ENCODE measurements at regions not wholly inside any gene's neighbourhood (a gene's known extent, or its start where the extent isn't known, plus 50 kb on each side); places are given as distances from the start of the nearest gene placed in this dataset.

DNA sequence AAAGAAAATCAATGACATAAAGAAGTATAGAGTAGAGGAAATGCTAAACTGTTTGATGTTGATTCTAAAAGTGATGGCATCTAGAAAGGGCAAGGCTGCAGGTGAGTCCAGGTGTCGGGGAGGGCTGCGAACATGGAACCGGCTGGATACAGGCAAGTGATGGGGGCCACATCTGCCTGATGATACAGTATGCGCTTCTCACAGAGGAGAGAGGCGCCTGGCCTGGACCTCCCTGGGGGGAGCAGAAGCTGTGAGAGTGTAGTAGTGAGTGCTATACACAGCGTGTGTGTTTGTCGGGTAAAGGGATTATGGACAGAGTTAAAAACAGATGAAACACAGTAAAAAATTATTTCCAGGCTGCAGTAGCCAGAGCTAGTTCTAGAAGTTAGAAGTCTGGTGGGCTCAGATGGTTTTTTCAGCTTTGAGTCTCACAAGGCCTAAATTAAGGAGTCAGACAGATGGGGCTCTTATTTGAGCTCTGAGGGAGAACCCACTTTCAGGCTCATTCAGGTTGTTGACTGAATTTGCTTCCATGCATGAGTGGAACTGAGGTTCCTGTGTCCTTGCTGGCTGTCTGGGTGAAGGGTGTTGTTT lies 195.8 kb upstream of the ARG1 start:
- H3K9me2 ChIP-seq (replicated peaks; ENCODE audit: low read depth, low read length), result no peaks in the 10 kb centered on the region
- no peaks in the 10 kb centered on the region for H3F3A ChIP-seq (ENCODE audit: low read depth)
- H3K4me3 ChIP-seq (ENCODE audit: low read length, poor library complexity, severe bottlenecking), result no peak overlapping the region
- no peak overlapping the region for H3K4me2 ChIP-seq (ENCODE audit: low read depth, low read length, poor library complexity, severe bottlenecking)
- no peaks in the 10 kb centered on the region for H3K27me3 ChIP-seq (ENCODE audit: insufficient read depth, low read length, poor library complexity, severe bottlenecking)
- no peaks in the 10 kb centered on the region for H3K79me2 ChIP-seq (ENCODE audit: insufficient read depth, low read length)
- no peaks in the 10 kb centered on the region for H3K36me3 ChIP-seq (ENCODE audit: insufficient read depth, low read length)
- no peak overlapping the region for H2AFZ ChIP-seq (ENCODE audit: low read length)
- TF ChIP-seq, protein P1, sequence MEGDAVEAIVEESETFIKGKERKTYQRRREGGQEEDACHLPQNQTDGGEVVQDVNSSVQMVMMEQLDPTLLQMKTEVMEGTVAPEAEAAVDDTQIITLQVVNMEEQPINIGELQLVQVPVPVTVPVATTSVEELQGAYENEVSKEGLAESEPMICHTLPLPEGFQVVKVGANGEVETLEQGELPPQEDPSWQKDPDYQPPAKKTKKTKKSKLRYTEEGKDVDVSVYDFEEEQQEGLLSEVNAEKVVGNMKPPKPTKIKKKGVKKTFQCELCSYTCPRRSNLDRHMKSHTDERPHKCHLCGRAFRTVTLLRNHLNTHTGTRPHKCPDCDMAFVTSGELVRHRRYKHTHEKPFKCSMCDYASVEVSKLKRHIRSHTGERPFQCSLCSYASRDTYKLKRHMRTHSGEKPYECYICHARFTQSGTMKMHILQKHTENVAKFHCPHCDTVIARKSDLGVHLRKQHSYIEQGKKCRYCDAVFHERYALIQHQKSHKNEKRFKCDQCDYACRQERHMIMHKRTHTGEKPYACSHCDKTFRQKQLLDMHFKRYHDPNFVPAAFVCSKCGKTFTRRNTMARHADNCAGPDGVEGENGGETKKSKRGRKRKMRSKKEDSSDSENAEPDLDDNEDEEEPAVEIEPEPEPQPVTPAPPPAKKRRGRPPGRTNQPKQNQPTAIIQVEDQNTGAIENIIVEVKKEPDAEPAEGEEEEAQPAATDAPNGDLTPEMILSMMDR (conservative IDR thresholded peaks at IDR 0.05; ENCODE audit: low read length), result no peak
- no peak for TF ChIP-seq EZH2phosphoT487 (IDR thresholded peaks at IDR 0.05; ENCODE audit: borderline replicate concordance)
- H3K9ac ChIP-seq (ENCODE audit: low read depth, low read length, poor library complexity, severe bottlenecking), result no peak overlapping the region
- H3K9me3 ChIP-seq (ENCODE audit: insufficient read depth, low read depth, low read length), result no peaks in the 10 kb centered on the region
- no peaks in the 10 kb centered on the region for H3K4me1 ChIP-seq (ENCODE audit: insufficient read depth, low read length, poor library complexity, severe bottlenecking)
- no peaks in the 10 kb centered on the region for H4K20me1 ChIP-seq (ENCODE audit: insufficient read depth, low read length, poor library complexity, severe bottlenecking)

- H3K4me1 ChIP-seq (ENCODE audit: insufficient read depth, low read length, poor library complexity, severe bottlenecking), result no peaks in the 10 kb centered on the region
These were observed 194.2 kb upstream of the ARG1 start for GRCh38 chr6:131378874-131379273.

GRCh38 chr6:131379948-131380347 lies 193.1 kb upstream of the ARG1 start:
- Histone ChIP-seq H3K9me2 (replicated peaks; ENCODE audit: low read depth, low read length) (no peaks in the 10 kb centered on the region), H3K4me3 (ENCODE audit: low read length, poor library complexity, severe bottlenecking) (no peak overlapping the region), H3K4me1 (ENCODE audit: insufficient read depth, low read length, poor library complexity, severe bottlenecking) (no peaks in the 10 kb centered on the region), H2AFZ (ENCODE audit: low read length) (no peak overlapping the region), H3K36me3 (ENCODE audit: insufficient read depth, low read length) (no peaks in the 10 kb centered on the region), H3K9ac (ENCODE audit: low read depth, low read length, poor library complexity, severe bottlenecking) (no peak overlapping the region), H4K20me1 (ENCODE audit: insufficient read depth, low read length, poor library complexity, severe bottlenecking) (no peaks in the 10 kb centered on the region), H3F3A (ENCODE audit: low read depth) (no peaks in the 10 kb centered on the region), H3K79me2 (ENCODE audit: insufficient read depth, low read length) (no peaks in the 10 kb centered on the region), H3K9me3 (ENCODE audit: insufficient read depth, low read depth, low read length) (no peaks in the 10 kb centered on the region), H3K4me2 (ENCODE audit: low read depth, low read length, poor library complexity, severe bottlenecking) (no peak overlapping the region), H3K27me3 (ENCODE audit: insufficient read depth, low read length, poor library complexity, severe bottlenecking) (no peaks in the 10 kb centered on the region)
- no peak for TF ChIP-seq EZH2phosphoT487 (IDR thresholded peaks at IDR 0.05; ENCODE audit: borderline replicate concordance)
- TF ChIP-seq, protein P1 (conservative IDR thresholded peaks at IDR 0.05; ENCODE audit: low read length), result no peak

More at GRCh38 chr6:131378874-131379273, 194.2 kb upstream of the ARG1 start:
- Histone ChIP-seq H3K9me3 (ENCODE audit: insufficient read depth, low read depth, low read length) (no peaks in the 10 kb centered on the region), H3F3A (ENCODE audit: low read depth) (no peaks in the 10 kb centered on the region), H4K20me1 (ENCODE audit: insufficient read depth, low read length, poor library complexity, severe bottlenecking) (no peaks in the 10 kb centered on the region), H3K36me3 (ENCODE audit: insufficient read depth, low read length) (no peaks in the 10 kb centered on the region), H3K27me3 (ENCODE audit: insufficient read depth, low read length, poor library complexity, severe bottlenecking) (no peaks in the 10 kb centered on the region), H3K4me2 (ENCODE audit: low read depth, low read length, poor library complexity, severe bottlenecking) (no peak overlapping the region), H3K9ac (ENCODE audit: low read depth, low read length, poor library complexity, severe bottlenecking) (no peak overlapping the region), H3K79me2 (ENCODE audit: insufficient read depth, low read length) (no peaks in the 10 kb centered on the region), H3K9me2 (replicated peaks; ENCODE audit: low read depth, low read length) (no peaks in the 10 kb centered on the region), H2AFZ (ENCODE audit: low read length) (no peak overlapping the region), H3K4me3 (ENCODE audit: low read length, poor library complexity, severe bottlenecking) (no peak overlapping the region)
- TF ChIP-seq, protein P1 (conservative IDR thresholded peaks at IDR 0.05; ENCODE audit: low read length), result no peak
- TF ChIP-seq EZH2phosphoT487 (IDR thresholded peaks at IDR 0.05; ENCODE audit: borderline replicate concordance), result no peak

Measured in Loucy (cell line).